Mammary epithelial cell (primary cell): ENCODE measurements at regions not wholly inside any gene's neighbourhood (a gene's known extent, or its start where the extent isn't known, plus 50 kb on each side); places are given as distances from the start of the nearest gene placed in this dataset.

ENCODE experiments used
- EZH2 ChIP-seq: IDR thresholded peaks from 2 replicates; pipeline ENCODE4 v1.6.1; 2012; ENCODE audit warnings: low read length, inconsistent platforms, borderline replicate concordance
- TF ChIP-seq, protein P1 (sequence below), 2 donors: IDR thresholded peaks in 1 of 2; conservative IDR thresholded peaks in 1 of 2; 2 replicates each; pipeline ENCODE4 v1.5.1; 2011 to 2012; ENCODE audit warnings: inconsistent platforms in 2 of 2, low read length in 2 of 2, mild to moderate bottlenecking in 2 of 2, control low read depth in 1 of 2, low read depth in 1 of 2; ENCODE audit not compliant: insufficient read depth in 1 of 2; ENCODE audit errors: extremely low read depth in 1 of 2

DNA sequence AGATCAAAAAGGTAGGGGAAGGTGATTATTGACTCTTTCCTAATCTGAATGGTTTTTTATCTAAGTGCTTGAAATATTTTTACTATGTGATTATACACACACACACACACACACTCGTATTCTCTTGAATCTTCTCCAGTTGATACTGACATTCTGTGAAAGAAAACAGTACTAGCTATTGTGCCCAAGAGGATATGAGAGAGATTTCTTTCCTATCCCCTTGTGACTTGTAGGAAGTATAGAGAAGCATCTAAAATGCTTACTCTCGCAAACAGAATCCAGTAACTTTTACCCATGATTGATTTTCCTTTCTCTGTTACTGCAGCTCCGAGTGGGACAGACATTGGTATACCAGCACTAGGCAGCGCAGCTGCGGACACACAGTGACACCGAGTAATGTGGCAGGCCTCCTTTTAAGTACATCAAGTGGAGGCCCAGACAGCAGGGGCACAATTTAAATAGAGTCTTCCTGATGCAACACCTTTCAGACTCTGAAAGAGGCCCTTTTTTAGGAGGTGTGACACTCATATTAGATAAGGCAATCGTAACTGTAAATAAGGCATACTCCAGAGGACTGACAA, 421.0 kb upstream of the CNTN4 start:
- no peak for TF ChIP-seq EZH2
- TF ChIP-seq, protein P1, sequence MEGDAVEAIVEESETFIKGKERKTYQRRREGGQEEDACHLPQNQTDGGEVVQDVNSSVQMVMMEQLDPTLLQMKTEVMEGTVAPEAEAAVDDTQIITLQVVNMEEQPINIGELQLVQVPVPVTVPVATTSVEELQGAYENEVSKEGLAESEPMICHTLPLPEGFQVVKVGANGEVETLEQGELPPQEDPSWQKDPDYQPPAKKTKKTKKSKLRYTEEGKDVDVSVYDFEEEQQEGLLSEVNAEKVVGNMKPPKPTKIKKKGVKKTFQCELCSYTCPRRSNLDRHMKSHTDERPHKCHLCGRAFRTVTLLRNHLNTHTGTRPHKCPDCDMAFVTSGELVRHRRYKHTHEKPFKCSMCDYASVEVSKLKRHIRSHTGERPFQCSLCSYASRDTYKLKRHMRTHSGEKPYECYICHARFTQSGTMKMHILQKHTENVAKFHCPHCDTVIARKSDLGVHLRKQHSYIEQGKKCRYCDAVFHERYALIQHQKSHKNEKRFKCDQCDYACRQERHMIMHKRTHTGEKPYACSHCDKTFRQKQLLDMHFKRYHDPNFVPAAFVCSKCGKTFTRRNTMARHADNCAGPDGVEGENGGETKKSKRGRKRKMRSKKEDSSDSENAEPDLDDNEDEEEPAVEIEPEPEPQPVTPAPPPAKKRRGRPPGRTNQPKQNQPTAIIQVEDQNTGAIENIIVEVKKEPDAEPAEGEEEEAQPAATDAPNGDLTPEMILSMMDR (conservative IDR thresholded peaks at IDR 0.05 in 1 of 2, IDR thresholded peaks at IDR 0.05 in 1 of 2; ENCODE audit: extremely low read depth in 1 of 2, insufficient read depth in 1 of 2, low read depth in 1 of 2, low read length in 2 of 2), result no peak
